ENCODE measurements at regions not wholly inside any gene's neighbourhood (a gene's known extent, or its start where the extent isn't known, plus 50 kb on each side); places are given as distances from the start of the nearest gene placed in this dataset.

GRCh38 chr2:150101947-150102346 lies 385.5 kb downstream of the RND3 start:
- no peak for TF ChIP-seq CTCF (IDR thresholded peaks at IDR 0.05)
- no peak for TF ChIP-seq EP300 (IDR thresholded peaks at IDR 0.05)
- TF ChIP-seq POLR2A (IDR thresholded peaks at IDR 0.05), result no peak

Measured in suprapubic skin (tissue), 3 donors.